PC-3 (cell line): ENCODE measurements at regions not wholly inside any gene's neighbourhood (a gene's known extent, or its start where the extent isn't known, plus 50 kb on each side); places are given as distances from the start of the nearest gene placed in this dataset.

Source experiments
- CTCF ChIP-seq: fragments of 300-600 bp; sonication (generic); conservative IDR thresholded peaks from 2 replicates; pipeline ENCODE4 v1.5.1; 2017; ENCODE audit warnings: antibody characterized with exemption, low read depth, mild to moderate bottlenecking, low read length
- EZH2 ChIP-seq: fragments of 300-600 bp; sonication (generic); IDR thresholded peaks from one replicate; pipeline ENCODE4 v1.6.1; 2017; ENCODE audit warnings: antibody characterized with exemption, mild to moderate bottlenecking, low read length; ENCODE audit not compliant: unreplicated experiment
- EZH2phosphoT487 ChIP-seq: fragments of 300-600 bp; sonication (generic); IDR thresholded peaks from 2 replicates; pipeline ENCODE4 v1.6.1; 2018; ENCODE audit warnings: mild to moderate bottlenecking, antibody characterized with exemption, low read length, borderline replicate concordance

- no peak for TF ChIP-seq CTCF
- no peak for TF ChIP-seq EZH2
- TF ChIP-seq EZH2phosphoT487 = no peak
Observed at GRCh38 chr6:132025468-132025867, 74.3 kb upstream of the CCN2 start.
